PC-3 (cell line): ENCODE measurements at regions not wholly inside any gene's neighbourhood (a gene's known extent, or its start where the extent isn't known, plus 50 kb on each side); places are given as distances from the start of the nearest gene placed in this dataset.

Experiments
- ATAC-seq: fragments of 200-7000 bp; cut with Tn5 transposase; 2 replicates; pipeline ENCODE4 v1.9.1; 2020; ENCODE audit warnings: mild to moderate bottlenecking, moderate library complexity
- BruUV-seq: library from RNA; stranded (reverse); fragments of 400-500 nt; replicated peaks from 2 replicates; lab custom pipeline; 2021; lab: Mats Ljungman, UMichigan
- CTCF ChIA-PET: fragments of 300-600 bp; sonication (Branson Sonifier 250); formaldehyde crosslinking; loops from one replicate; lab custom pipeline; 2022; ENCODE audit warnings: antibody characterized with exemption; lab: Charles Lee
- POLR2A ChIA-PET: fragments of 300-600 bp; sonication (Branson Sonifier 250); formaldehyde crosslinking; loops from one replicate; lab custom pipeline; 2022; ENCODE audit warnings: antibody characterized with exemption; ENCODE audit not compliant: unreplicated experiment; lab: Charles Lee
- DNase-seq: peaks from one replicate; pipeline ENCODE4 v3.0.0-alpha.2; 2015
- H2AFZ ChIP-seq: fragments of 300-600 bp; sonication (generic); 2 replicates; pipeline ENCODE4 v1.6.0; 2016; ENCODE audit warnings: antibody characterized with exemption, low read length
- H3F3A ChIP-seq: fragments of 300-600 bp; sonication (generic); one replicate; pipeline ENCODE4 v1.6.0; 2017; ENCODE audit warnings: antibody characterized with exemption, low read length, control low read depth, mild to moderate bottlenecking; ENCODE audit not compliant: unreplicated experiment
- H3K27ac ChIP-seq: fragments of 300-600 bp; sonication (generic); 2 replicates; pipeline ENCODE4 v1.5.1; 2016; ENCODE audit warnings: mild to moderate bottlenecking, low read length
- H3K27me3 ChIP-seq: fragments of 300-600 bp; sonication (generic); 2 replicates; pipeline ENCODE4 v1.6.1; 2016; ENCODE audit warnings: low read length, mixed read lengths
- H3K36me3 ChIP-seq: fragments of 300-600 bp; sonication (generic); 2 replicates; pipeline ENCODE4 v1.6.1; 2016; ENCODE audit warnings: low read depth, mixed run types, low read length, mixed read lengths
- H3K4me1 ChIP-seq: fragments of 300-600 bp; sonication (generic); 2 replicates; pipeline ENCODE4 v1.5.1; 2016; ENCODE audit warnings: low read length; ENCODE audit not compliant: insufficient read depth
- H3K4me2 ChIP-seq: fragments of 300-600 bp; sonication (generic); 2 replicates; pipeline ENCODE4 v1.6.0; 2016; ENCODE audit warnings: low read length
- H3K4me3 ChIP-seq: fragments of 300-600 bp; sonication (generic); 2 replicates; pipeline ENCODE4 v1.5.1; 2016; ENCODE audit warnings: mild to moderate bottlenecking, low read length, mixed read lengths
- H3K79me2 ChIP-seq: fragments of 300-600 bp; sonication (generic); 2 replicates; pipeline ENCODE4 v1.6.1; 2017; ENCODE audit warnings: low read length, mixed read lengths
- H3K9ac ChIP-seq: fragments of 300-600 bp; sonication (generic); 2 replicates; pipeline ENCODE4 v1.6.0; 2016; ENCODE audit warnings: mild to moderate bottlenecking, low read length
- H3K9me2 ChIP-seq: fragments of 300-600 bp; sonication (generic); replicated peaks from 2 replicates; pipeline ENCODE4 v1.6.1; 2016; ENCODE audit warnings: mixed run types, low read length, mixed read lengths
- H3K9me3 ChIP-seq: fragments of 300-600 bp; sonication (generic); 2 replicates; pipeline ENCODE4 v1.6.1; 2016; ENCODE audit warnings: low read length, mixed read lengths
- H4K20me1 ChIP-seq: fragments of 300-600 bp; sonication (generic); 2 replicates; pipeline ENCODE4 v1.6.1; 2016; ENCODE audit warnings: low read length, mixed read lengths
- CTCF ChIP-seq: fragments of 300-600 bp; sonication (generic); conservative IDR thresholded peaks from 2 replicates; pipeline ENCODE4 v1.5.1; 2017; ENCODE audit warnings: antibody characterized with exemption, low read depth, mild to moderate bottlenecking, low read length
- EZH2 ChIP-seq: fragments of 300-600 bp; sonication (generic); IDR thresholded peaks from one replicate; pipeline ENCODE4 v1.6.1; 2017; ENCODE audit warnings: antibody characterized with exemption, mild to moderate bottlenecking, low read length; ENCODE audit not compliant: unreplicated experiment
- EZH2phosphoT487 ChIP-seq: fragments of 300-600 bp; sonication (generic); IDR thresholded peaks from 2 replicates; pipeline ENCODE4 v1.6.1; 2018; ENCODE audit warnings: mild to moderate bottlenecking, antibody characterized with exemption, low read length, borderline replicate concordance
- intact Hi-C: fragments of 100-400 bp; cut with micrococcal nuclease; formaldehyde crosslinking; loops from 2 replicates; pipeline ENCODE4 v1.9.0; 2023

GRCh38 chr16:63082101-63082500, 1045.9 kb upstream of the CDH8 start:
- H3K4me3 ChIP-seq: no peak overlapping the region
- no peaks in the 10 kb centered on the region for H3F3A ChIP-seq
- H3K9me3 ChIP-seq: 0 out of 2 replicates have a peak, but pooled peaks cover 3% of the 10 kb centered on the region
- no peaks in the 10 kb centered on the region for H3K9me2 ChIP-seq
- no TSS peak for BruUV-seq
- ChIA-PET CTCF (no interaction called here), POLR2A (no interaction called here)
- no peaks in the 10 kb centered on the region for H3K79me2 ChIP-seq
- no peaks in the 10 kb centered on the region for H3K36me3 ChIP-seq
- no peak overlapping the region for H2AFZ ChIP-seq
- H3K4me2 ChIP-seq: no peak overlapping the region
- TF ChIP-seq CTCF (no peak), EZH2phosphoT487 (no peak), EZH2 (no peak)
- no peak overlapping the region for H3K27ac ChIP-seq
- no peaks in the 10 kb centered on the region for H3K27me3 ChIP-seq
- H3K9ac ChIP-seq: no peak overlapping the region
- intact Hi-C loops: no loop called here
- ATAC-seq (no peak), DNase-seq (no peak)
- H4K20me1 ChIP-seq: no peaks in the 10 kb centered on the region
- no peaks in the 10 kb centered on the region for H3K4me1 ChIP-seq

GRCh38 chr16:63080746-63081145, 1044.5 kb upstream of the CDH8 start:
- H3K9ac ChIP-seq: no peak overlapping the region
- H3K4me3 ChIP-seq: no peak overlapping the region
- POLR2A ChIA-PET: no interaction called here
- no peaks in the 10 kb centered on the region for H3K27me3 ChIP-seq
- TF ChIP-seq CTCF: no peak
- H4K20me1 ChIP-seq: no peaks in the 10 kb centered on the region
- no peak for DNase-seq
- BruUV-seq: no TSS peak
- H3K9me2 ChIP-seq: no peaks in the 10 kb centered on the region
- no peak overlapping the region for H3K27ac ChIP-seq
- H3F3A ChIP-seq: no peaks in the 10 kb centered on the region
- intact Hi-C loops: no loop called here
- no peaks in the 10 kb centered on the region for H3K4me1 ChIP-seq
- no peaks in the 10 kb centered on the region for H3K79me2 ChIP-seq
- no peak overlapping the region for H3K4me2 ChIP-seq
- 0 out of 2 replicates have a peak, but pooled peaks cover 3% of the 10 kb centered on the region for H3K9me3 ChIP-seq
- H2AFZ ChIP-seq: no peak overlapping the region
- ATAC-seq: no peak
- no peaks in the 10 kb centered on the region for H3K36me3 ChIP-seq
- CTCF ChIA-PET: no interaction called here

- no peak overlapping the region for H3K4me3 ChIP-seq
- ChIA-PET CTCF (no interaction called here), POLR2A (no interaction called here)
- H2AFZ ChIP-seq: no peak overlapping the region
- no peak for DNase-seq
- no peak for TF ChIP-seq EZH2
- TF ChIP-seq CTCF: no peak
- TF ChIP-seq EZH2phosphoT487: no peak
- H3K9me2 ChIP-seq: no peaks in the 10 kb centered on the region
- no peaks in the 10 kb centered on the region for H3K9me3 ChIP-seq
- no peak for ATAC-seq
- no peaks in the 10 kb centered on the region for H3K79me2 ChIP-seq
- no peaks in the 10 kb centered on the region for H3K36me3 ChIP-seq
- no peak overlapping the region for H3K4me2 ChIP-seq
- no peaks in the 10 kb centered on the region for H3F3A ChIP-seq
- H4K20me1 ChIP-seq: no peaks in the 10 kb centered on the region
- BruUV-seq: no TSS peak
- no peak overlapping the region for H3K27ac ChIP-seq
- H3K9ac ChIP-seq: no peak overlapping the region
- intact Hi-C loops: no loop called here
- H3K27me3 ChIP-seq: no peaks in the 10 kb centered on the region
- no peaks in the 10 kb centered on the region for H3K4me1 ChIP-seq
These were observed 1032.8 kb upstream of the CDH8 start for GRCh38 chr16:63069047-63069446.
